GM04504 (cell line): ENCODE measurements at regions not wholly inside any gene's neighbourhood (a gene's known extent, or its start where the extent isn't known, plus 50 kb on each side); places are given as distances from the start of the nearest gene placed in this dataset.
A peak's percentile ranks its signal among the peaks of the same experiment; 100 is the strongest.
"Not testable (repeated sequence)": the region's sequence is repeated elsewhere in the genome, so short reads cannot be mapped to it uniquely, and the experiment has no call there.

Source experiments
- DNase-seq: peaks from one replicate; pipeline ENCODE4 v3.0.0-alpha.2; 2012; ENCODE audit warnings: low read depth

GRCh38 chr7:3138206-3138605, 94.5 kb upstream of the CARD11 start:
- DNase-seq, result no peak

GRCh38 chr7:3138997-3139396, 95.3 kb upstream of the CARD11 start:
- DNase-seq, result no peak

GRCh38 chr7:3140834-3141233, 97.2 kb upstream of the CARD11 start:
- no peak for DNase-seq

GRCh38 chr7:3141326-3141725, 97.7 kb upstream of the CARD11 start:
- DNase-seq, result no peak

GRCh38 chr7:3143869-3144775, 100.5 kb upstream of the CARD11 start:
- no peak for DNase-seq

GRCh38 chr7:3144776-3145125, 101.1 kb upstream of the CARD11 start:
- not testable (repeated sequence) for DNase-seq

GRCh38 chr7:3146571-3147226, 103.0 kb upstream of the CARD11 start:
- no peak for DNase-seq

- DNase-seq, result not testable (repeated sequence)
These were observed 104.8 kb upstream of the CARD11 start for GRCh38 chr7:3148471-3148870.

- no peak for DNase-seq
These were observed 105.7 kb upstream of the CARD11 start for GRCh38 chr7:3149231-3149995.

- no peak for DNase-seq
These were observed 106.4 kb upstream of the CARD11 start for GRCh38 chr7:3150027-3150426.

- no peak for DNase-seq
These were observed 108.1 kb upstream of the CARD11 start for GRCh38 chr7:3151784-3152183.

- no peak for DNase-seq
These were observed 109.0 kb upstream of the CARD11 start for GRCh38 chr7:3152714-3153113.

GRCh38 chr7:3153118-3153517, 109.5 kb upstream of the CARD11 start:
- DNase-seq, result no peak

- DNase-seq, result no peak
These were observed 110.7 kb upstream of the CARD11 start for GRCh38 chr7:3154317-3154716.

- DNase-seq, result peak; percentile 3
These were observed 111.3 kb upstream of the CARD11 start for GRCh38 chr7:3154881-3155494.

GRCh38 chr7:3156508-3156907, 112.8 kb upstream of the CARD11 start:
- DNase-seq, result no peak

GRCh38 chr7:3157566-3158287, 114.1 kb upstream of the CARD11 start:
- DNase-seq, result no peak

- DNase-seq, result no peak
These were observed 114.7 kb upstream of the CARD11 start for GRCh38 chr7:3158341-3158760.

GRCh38 chr7:3159039-3159438, 115.4 kb upstream of the CARD11 start:
- DNase-seq, result no peak

- no peak for DNase-seq
These were observed 115.8 kb upstream of the CARD11 start for GRCh38 chr7:3159445-3159844.

- not testable (repeated sequence) for DNase-seq
These were observed 116.3 kb upstream of the CARD11 start for GRCh38 chr7:3159926-3160325.

GRCh38 chr7:3162289-3162688, 118.6 kb upstream of the CARD11 start:
- DNase-seq, result no peak
